ENCODE measurements at regions not wholly inside any gene's neighbourhood (a gene's known extent, or its start where the extent isn't known, plus 50 kb on each side); places are given as distances from the start of the nearest gene placed in this dataset.

DNA sequence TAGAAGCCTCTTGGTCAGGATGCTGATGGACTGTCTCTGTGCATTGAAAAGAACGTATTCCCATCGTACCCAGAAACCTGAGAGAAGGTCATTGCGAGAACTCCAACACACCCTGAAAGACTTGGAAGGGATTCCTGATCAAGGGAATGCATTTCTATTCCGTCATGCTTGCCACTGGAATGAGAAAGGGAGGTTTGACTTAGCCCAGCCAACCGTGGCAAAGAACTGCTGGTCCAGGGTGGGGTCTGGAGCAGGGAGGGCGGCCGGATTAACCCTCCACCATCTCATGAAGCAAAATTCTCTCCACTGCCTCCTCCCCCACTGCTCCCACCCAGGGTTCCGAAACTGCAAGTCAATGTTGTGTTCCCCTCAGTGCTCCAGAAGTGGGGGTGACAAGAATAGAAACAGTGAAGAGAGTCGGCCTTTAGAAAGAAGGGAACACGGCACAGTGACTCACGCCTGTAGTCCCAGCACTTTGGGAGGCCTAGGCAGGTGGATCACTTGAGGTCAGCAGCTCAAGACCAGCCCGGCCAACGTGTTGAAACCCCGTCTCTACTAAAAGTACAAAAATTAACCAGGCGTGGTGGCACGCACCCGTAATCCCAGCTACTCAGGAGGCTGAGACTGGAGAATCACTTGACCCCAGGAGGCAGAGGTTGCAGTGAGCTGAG lies 137.5 kb upstream of the MGMT start:
- no peak for DNase-seq (ENCODE audit: low read depth)
- H3K4me3 ChIP-seq (ENCODE audit: low read length) = no peak overlapping the region
- TF ChIP-seq, protein P1, sequence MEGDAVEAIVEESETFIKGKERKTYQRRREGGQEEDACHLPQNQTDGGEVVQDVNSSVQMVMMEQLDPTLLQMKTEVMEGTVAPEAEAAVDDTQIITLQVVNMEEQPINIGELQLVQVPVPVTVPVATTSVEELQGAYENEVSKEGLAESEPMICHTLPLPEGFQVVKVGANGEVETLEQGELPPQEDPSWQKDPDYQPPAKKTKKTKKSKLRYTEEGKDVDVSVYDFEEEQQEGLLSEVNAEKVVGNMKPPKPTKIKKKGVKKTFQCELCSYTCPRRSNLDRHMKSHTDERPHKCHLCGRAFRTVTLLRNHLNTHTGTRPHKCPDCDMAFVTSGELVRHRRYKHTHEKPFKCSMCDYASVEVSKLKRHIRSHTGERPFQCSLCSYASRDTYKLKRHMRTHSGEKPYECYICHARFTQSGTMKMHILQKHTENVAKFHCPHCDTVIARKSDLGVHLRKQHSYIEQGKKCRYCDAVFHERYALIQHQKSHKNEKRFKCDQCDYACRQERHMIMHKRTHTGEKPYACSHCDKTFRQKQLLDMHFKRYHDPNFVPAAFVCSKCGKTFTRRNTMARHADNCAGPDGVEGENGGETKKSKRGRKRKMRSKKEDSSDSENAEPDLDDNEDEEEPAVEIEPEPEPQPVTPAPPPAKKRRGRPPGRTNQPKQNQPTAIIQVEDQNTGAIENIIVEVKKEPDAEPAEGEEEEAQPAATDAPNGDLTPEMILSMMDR (IDR thresholded peaks at IDR 0.05; ENCODE audit: insufficient read depth, low read depth, low read length, missing control alignments) = no peak

DNA sequence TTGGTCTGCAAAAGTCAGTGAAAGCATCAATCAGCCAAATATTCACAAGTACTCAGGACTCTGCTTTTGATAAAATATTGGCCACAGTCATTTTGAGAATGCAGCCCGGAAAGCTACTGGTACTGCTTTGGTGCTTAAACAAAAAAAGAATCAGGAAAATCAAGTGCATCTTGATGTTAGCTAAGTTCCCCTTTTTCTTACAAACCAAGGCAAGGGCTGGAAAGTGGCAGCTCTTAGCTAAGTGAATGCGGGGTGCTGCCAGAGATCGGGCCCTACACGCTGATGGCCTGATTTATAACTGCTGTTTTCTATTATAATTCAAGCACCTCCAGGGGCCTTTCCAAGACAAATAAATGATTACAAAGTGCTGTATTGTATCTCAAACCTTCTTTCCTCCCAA lies 136.8 kb upstream of the MGMT start:
- no peak overlapping the region for H3K4me3 ChIP-seq (ENCODE audit: low read length)
- DNase-seq (ENCODE audit: low read depth) = no peak
- TF ChIP-seq, protein P1 (IDR thresholded peaks at IDR 0.05; ENCODE audit: insufficient read depth, low read depth, low read length, missing control alignments) = no peak

- DNase-seq (ENCODE audit: low read depth) = no peak
- TF ChIP-seq, protein P1 (IDR thresholded peaks at IDR 0.05; ENCODE audit: insufficient read depth, low read depth, low read length, missing control alignments) = no peak
These were observed 135.7 kb upstream of the MGMT start for GRCh38 chr10:129331207-129331838.

GRCh38 chr10:129331839-129332220 lies 135.2 kb upstream of the MGMT start:
- H3K4me3 ChIP-seq (ENCODE audit: low read length) = no peak overlapping the region
- DNase-seq (ENCODE audit: low read depth) = no peak
- TF ChIP-seq, protein P1 (IDR thresholded peaks at IDR 0.05; ENCODE audit: insufficient read depth, low read depth, low read length, missing control alignments) = no peak

More at GRCh38 chr10:129331207-129331838, 135.7 kb upstream of the MGMT start:
- no peak overlapping the region for H3K4me3 ChIP-seq (ENCODE audit: low read length)

GRCh38 chr10:129332476-129332875 lies 134.6 kb upstream of the MGMT start:
- no peak for DNase-seq (ENCODE audit: low read depth)
- H3K4me3 ChIP-seq (ENCODE audit: low read length) = no peak overlapping the region
- TF ChIP-seq, protein P1 (IDR thresholded peaks at IDR 0.05; ENCODE audit: insufficient read depth, low read depth, low read length, missing control alignments) = peak; percentile 21

DNA sequence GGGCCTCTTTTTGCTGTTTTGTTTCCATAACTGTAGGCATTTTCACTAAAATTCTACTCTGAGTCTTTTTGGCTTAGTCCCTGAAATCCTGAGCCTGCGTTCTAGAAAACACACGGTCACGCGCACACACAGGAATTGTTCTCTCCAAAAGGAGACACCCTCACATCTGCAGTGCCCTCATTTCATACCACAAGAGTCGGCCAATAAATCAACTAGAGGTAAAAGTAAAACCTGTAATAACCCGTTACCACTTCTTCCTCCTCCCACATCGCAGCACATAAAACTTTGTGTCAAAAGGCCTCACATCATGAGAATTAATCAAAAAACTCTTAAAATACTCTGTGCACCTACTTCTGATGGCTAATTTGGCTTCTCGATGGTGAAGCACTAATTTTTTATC lies 133.3 kb upstream of the MGMT start:
- no peak for DNase-seq (ENCODE audit: low read depth)
- no peak overlapping the region for H3K4me3 ChIP-seq (ENCODE audit: low read length)
- TF ChIP-seq, protein P1 (IDR thresholded peaks at IDR 0.05; ENCODE audit: insufficient read depth, low read depth, low read length, missing control alignments) = no peak

DNA sequence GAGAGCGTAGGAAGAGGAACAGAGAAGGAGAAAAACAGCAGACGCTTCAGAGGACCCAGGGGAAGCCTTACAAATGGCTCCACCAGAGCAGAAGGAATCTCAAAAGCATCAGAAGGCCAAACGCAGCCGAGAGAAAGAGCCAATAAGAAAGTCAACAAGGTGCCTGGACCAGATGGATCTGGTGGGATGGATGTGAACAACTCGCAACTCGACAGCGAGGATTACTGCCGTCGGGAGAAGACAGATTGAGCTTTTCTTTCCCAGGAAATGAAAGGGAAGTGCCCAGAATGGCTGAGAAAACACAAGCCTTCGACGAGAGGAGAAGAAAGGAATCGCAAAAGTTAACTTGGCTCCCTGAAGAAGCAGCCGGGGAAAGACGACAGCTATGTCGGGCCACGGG lies 132.8 kb upstream of the MGMT start:
- no peak overlapping the region for H3K4me3 ChIP-seq (ENCODE audit: low read length)
- TF ChIP-seq, protein P1 (IDR thresholded peaks at IDR 0.05; ENCODE audit: insufficient read depth, low read depth, low read length, missing control alignments) = no peak
- DNase-seq (ENCODE audit: low read depth) = no peak

Measured in epithelial cell of esophagus (primary cell).